ENCODE measurements at regions not wholly inside any gene's neighbourhood (a gene's known extent, or its start where the extent isn't known, plus 50 kb on each side); places are given as distances from the start of the nearest gene placed in this dataset.

DNA sequence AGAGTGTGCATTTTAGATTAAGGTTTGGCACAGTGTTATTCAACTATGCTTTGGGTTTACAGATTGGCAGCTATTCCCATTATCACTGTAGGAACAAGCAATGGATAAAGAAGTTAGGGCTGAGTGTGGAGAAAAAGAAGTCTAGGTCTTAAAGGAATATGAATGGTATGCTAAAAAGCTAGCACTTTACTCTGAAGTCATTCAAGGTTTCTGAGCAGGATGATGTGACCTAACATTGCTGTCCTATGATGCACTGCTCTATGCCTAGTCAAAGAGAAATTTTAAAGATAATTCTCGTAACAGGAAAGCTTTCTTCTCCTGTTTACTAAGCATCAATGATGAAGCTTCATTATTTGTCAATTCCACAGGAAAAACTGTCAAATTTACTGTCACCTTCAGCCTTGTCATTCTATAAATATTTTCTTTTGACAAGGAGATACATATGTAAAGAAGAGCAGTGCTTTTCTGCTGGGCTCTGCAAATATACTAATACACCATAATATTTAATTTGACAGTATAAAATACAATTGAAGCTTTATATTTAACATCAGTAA, 476.1 kb upstream of the PTPRD start:
- no peak for DNase-seq
- no peak for ATAC-seq (ENCODE audit: poor library complexity)
- intact Hi-C loops (cut with DNase I) = no loop called here

DNA sequence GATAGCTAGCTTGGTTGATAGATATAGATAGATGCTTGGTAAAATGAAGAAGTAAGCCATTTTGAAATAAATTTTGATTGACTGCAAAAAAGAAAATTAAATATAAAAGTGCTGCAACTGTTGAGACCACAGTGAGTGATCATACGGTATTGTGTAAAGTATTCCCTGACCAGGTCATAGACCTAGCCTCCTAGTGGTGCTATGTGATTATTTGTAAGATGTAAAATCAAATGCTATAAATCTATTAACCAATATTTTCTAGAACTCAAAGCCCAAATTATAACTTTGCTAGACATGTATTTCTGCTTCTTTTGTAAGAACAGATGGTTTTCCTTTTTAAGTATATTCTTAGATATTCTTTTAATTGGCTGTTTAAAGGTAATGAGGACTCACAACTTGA, 480.2 kb upstream of the PTPRD start:
- intact Hi-C loops (cut with DNase I) = no loop called here
- DNase-seq = no peak
- ATAC-seq (ENCODE audit: poor library complexity) = no peak

- ATAC-seq (ENCODE audit: poor library complexity) (no peak), DNase-seq (no peak)
- intact Hi-C loops (cut with DNase I) = no loop called here
These were observed 484.2 kb upstream of the PTPRD start for GRCh38 chr9:11097020-11097419.

DNA sequence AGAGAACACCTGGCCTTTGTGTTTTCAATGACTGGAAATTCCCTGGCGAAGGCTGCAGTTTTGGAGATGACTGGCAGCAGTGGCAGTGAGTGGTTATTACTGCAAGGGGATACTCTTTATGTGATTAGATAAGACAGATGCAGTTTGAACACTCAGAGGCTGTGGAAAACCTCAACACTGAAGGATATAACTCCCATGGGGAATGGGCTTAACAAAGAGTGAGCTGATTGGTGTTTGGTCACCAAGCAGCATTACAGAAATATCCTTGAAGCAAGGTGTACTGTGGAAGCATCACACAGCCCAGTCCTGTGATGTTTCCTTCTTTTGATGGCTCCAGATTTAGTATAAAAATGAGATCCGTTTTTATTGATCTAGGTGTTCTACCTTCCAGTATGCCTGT, 490.7 kb upstream of the PTPRD start:
- no peak for DNase-seq
- no peak for ATAC-seq (ENCODE audit: poor library complexity)
- intact Hi-C loops (cut with DNase I) = no loop called here

DNA sequence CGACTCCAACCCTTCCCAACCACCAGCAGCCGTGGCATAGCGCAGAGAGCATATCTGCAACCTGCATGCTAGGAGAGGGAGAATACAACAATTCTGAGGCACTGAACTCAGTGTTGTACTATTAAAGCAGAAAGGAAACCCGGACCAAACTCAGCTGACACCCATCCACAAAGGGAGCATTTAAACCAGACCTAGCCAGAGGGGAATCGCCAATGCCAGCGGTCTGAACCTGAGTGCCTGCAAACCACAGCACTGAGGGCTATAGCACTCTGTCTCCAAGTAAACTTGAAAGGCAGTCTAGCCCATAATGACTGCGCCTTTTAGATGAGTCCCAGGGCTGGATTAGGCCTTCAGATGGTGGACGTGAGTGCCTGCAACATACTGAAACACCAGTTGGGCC, 494.4 kb upstream of the PTPRD start:
- intact Hi-C loops (cut with DNase I) = no loop called here
- ATAC-seq (ENCODE audit: poor library complexity) (no peak), DNase-seq (no peak)

GRCh38 chr9:11128156-11128555, 515.4 kb upstream of the PTPRD start:
- intact Hi-C loops (cut with DNase I) = no loop called here
- ATAC-seq (ENCODE audit: poor library complexity) (no peak), DNase-seq (no peak)

DNA sequence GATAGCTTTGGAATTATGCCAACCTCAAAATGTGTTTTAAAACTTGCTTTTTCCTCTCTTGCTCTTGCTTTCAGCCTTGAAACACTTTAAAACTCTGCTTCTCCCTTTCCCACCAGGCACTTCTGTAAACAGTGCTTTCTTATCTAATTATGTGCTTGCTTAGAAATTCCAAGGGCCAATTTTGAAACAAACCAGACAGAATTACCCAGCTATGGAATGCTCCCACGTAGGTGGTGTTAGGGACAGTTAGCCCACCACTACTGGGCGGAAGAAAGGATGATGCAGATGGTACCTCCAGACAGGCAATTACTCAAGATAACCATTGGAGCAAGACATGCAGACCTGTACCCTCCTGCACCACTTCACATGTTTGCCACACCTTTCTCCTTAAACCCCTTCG, 523.0 kb upstream of the PTPRD start:
- ATAC-seq (ENCODE audit: poor library complexity) (no peak), DNase-seq (no peak)
- intact Hi-C loops (cut with DNase I) = no loop called here

- DNase-seq (no peak), ATAC-seq (ENCODE audit: poor library complexity) (no peak)
- intact Hi-C loops (cut with DNase I) = no loop called here
These were observed 528.6 kb upstream of the PTPRD start for GRCh38 chr9:11141357-11141756.

DNA sequence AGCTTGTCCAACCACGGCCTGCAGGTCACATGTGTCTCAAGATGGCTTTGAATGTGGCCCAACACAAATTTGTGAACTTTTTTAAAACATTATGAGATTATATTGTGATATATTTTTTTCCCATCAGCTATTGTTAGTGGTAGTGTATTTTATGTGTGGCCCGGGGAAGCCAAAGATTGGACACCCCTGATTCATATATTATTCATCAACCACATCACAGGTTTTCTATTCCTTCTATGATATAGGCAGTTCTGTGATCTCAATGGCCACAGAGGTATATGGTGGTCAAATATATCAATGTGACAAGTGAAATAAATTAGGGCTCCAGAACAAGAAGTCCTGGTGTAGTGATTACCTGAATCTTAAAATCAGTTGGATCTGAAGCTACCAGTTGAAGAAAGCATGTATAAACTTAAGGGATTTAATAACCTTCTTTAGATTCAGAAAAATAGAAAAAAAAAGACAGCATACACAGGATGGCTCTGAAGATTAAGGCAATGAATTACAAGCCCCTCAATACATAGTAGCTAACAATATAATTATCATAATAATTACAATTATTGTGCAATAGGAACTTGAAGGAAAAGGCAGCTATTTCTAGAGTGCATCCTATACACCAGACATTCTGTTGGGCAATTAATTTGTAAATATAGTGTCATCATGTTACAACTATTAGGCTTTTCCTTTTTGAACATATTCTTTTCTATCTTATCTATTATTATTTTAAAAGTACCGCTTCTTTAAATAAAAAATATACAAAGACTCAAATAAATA, 530.4 kb upstream of the PTPRD start:
- ATAC-seq (ENCODE audit: poor library complexity) (no peak), DNase-seq (no peak)
- intact Hi-C loops (cut with DNase I) = no loop called here

- intact Hi-C loops (cut with DNase I) = no loop called here
These were observed 531.9 kb upstream of the PTPRD start for GRCh38 chr9:11144746-11145145.

DNA sequence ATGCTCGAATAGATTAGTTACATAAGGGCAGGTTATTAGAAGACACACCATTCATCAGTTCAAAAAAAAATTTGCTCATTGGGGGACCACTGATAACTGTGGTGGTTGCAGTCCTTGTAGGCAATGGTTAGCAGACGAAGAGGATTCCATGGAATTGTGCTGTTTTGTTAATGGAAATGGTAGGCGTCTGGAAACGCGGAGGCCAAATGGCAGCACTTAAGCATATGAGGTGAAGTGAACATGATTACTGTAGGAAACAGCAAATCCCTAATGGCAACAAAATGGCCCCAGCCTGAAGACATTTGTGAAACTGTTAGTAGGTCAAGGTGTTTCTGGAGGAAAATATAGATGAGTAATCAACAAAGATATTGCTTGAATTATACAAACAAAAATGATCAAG, 535.4 kb upstream of the PTPRD start:
- intact Hi-C loops (cut with DNase I) = no loop called here
- DNase-seq (no peak), ATAC-seq (ENCODE audit: poor library complexity) (no peak)

More at GRCh38 chr9:11144746-11145145, 531.9 kb upstream of the PTPRD start:
- no peak for ATAC-seq (ENCODE audit: poor library complexity)
- no peak for DNase-seq

GRCh38 chr9:11149065-11149464, 536.3 kb upstream of the PTPRD start:
- intact Hi-C loops (cut with DNase I) = no loop called here
- ATAC-seq (ENCODE audit: poor library complexity) (no peak), DNase-seq (no peak)

GRCh38 chr9:11158063-11158462, 545.3 kb upstream of the PTPRD start:
- intact Hi-C loops (cut with DNase I) = no loop called here
- no peak for DNase-seq
- ATAC-seq (ENCODE audit: poor library complexity) = no peak

- intact Hi-C loops (cut with DNase I) = no loop called here
- DNase-seq = no peak
- ATAC-seq (ENCODE audit: poor library complexity) = no peak
These were observed 545.9 kb upstream of the PTPRD start for GRCh38 chr9:11158676-11159075.

DNA sequence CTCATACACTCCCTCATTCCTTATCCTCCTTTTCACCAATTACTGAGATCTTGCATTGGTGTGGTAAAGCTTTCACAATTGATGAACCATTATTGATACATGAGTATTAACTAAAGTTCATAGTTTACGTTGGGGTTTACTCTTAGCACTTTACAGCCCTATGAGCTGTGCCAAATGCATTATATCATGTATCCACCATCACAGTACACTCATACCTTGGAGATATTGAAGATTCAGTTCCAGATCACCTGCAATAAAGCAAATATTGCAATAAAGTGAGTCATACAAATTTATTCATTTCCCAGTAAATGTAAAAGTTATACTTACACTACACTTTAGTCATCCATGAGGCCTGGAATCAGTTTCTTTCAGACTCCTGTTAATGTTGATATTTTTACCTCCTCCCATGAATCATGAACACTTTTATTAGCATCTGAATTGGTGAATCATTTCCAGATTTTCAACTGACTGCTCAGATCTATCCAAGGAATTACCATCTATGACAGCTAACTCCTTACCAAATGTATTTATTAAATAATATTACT, 546.6 kb upstream of the PTPRD start:
- intact Hi-C loops (cut with DNase I) = no loop called here
- no peak for ATAC-seq (ENCODE audit: poor library complexity)
- DNase-seq = no peak

DNA sequence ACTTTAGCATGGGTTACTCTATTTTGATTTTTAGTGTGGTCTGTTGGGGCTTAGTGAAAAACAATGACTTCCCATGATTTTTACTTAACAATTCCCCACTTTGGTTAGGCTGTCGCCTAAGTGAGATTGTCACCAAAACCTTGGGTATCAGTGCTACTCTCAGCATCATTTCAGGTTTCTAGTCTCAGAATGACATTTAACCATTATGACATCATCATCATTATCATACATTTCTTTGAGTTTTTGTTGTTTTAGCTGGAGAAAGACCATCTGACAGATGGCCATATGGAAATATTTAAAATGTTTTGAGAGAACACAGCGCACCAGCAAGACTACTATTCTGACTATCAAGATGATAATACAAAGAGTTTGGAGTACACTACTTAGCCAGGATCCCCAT, 551.0 kb upstream of the PTPRD start:
- intact Hi-C loops (cut with DNase I) = no loop called here
- DNase-seq (no peak), ATAC-seq (ENCODE audit: poor library complexity) (no peak)

GRCh38 chr9:11182001-11182400, 569.2 kb upstream of the PTPRD start:
- intact Hi-C loops (cut with DNase I) = no loop called here
- no peak for DNase-seq
- ATAC-seq (ENCODE audit: poor library complexity) = no peak

GRCh38 chr9:11190719-11191118, 577.9 kb upstream of the PTPRD start:
- DNase-seq (no peak), ATAC-seq (ENCODE audit: poor library complexity) (no peak)
- intact Hi-C loops (cut with DNase I) = no loop called here

- intact Hi-C loops (cut with DNase I) = no loop called here
- no peak for ATAC-seq (ENCODE audit: poor library complexity)
- DNase-seq = no peak
These were observed 580.2 kb upstream of the PTPRD start for GRCh38 chr9:11192993-11193392.

DNA sequence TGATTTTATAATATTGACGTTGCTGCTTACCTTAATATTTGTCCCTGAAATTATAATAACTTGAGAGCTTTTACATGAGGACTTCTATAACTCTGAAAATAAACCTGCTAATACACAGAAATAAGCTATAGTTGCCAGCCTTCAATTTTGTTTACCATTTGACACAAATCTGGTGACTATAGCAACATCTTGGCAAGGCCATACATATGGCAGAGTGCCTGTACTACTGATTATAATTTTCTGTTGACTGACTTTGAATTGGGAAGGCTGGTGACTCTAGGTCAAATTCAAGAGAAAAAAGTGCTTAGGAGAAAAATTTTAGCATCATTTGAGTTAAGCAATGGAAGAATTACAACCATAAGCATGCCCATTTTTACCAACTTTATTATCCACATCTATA, 581.4 kb upstream of the PTPRD start:
- no peak for DNase-seq
- intact Hi-C loops (cut with DNase I) = no loop called here
- ATAC-seq (ENCODE audit: poor library complexity) = peak; percentile 66

All from Right ventricle myocardium superior (tissue), 1 donor.